HEK293 (cell line): ENCODE measurements at regions not wholly inside any gene's neighbourhood (a gene's known extent, or its start where the extent isn't known, plus 50 kb on each side); places are given as distances from the start of the nearest gene placed in this dataset.

Source experiments
- CTCF ChIA-PET: fragments of 350-600 bp; formaldehyde crosslinking; extraction: SDS; loops from one replicate; lab custom pipeline; 2021; ENCODE audit warnings: antibody characterized with exemption; lab: Yijun Ruan, JAX
- POLR2A ChIA-PET: fragments of 300-600 bp; formaldehyde crosslinking; extraction: SDS; loops from one replicate; lab custom pipeline; 2020; ENCODE audit warnings: antibody characterized with exemption, inconsistent platforms; lab: Yijun Ruan, JAX
- H3K27ac ChIP-seq: fragments of 200-500 bp; sonication (Bioruptor generic); 2 replicates; pipeline ENCODE4 v1.5.1; 2014; ENCODE audit warnings: low read depth, low read length, control low read depth, inconsistent platforms; ENCODE audit errors: extremely low read depth
- H3K36me3 ChIP-seq, 2 experiments: fragments of 200-500 bp in 1 of 2; sonication (Bioruptor generic) in 1 of 2; 1 replicate in 1 of 2; 2 replicates in 1 of 2; pipeline ENCODE4 v1.5.1; 2014 to 2017; ENCODE audit warnings: inconsistent platforms in 2 of 2, low read length in 2 of 2; ENCODE audit not compliant: control insufficient read depth in 2 of 2, insufficient read depth in 1 of 2
- H3K4me1 ChIP-seq: fragments of 200-500 bp; sonication (Bioruptor generic); 2 replicates; pipeline ENCODE4 v1.5.1; 2014; ENCODE audit warnings: mild to moderate bottlenecking, low read length, inconsistent platforms; ENCODE audit not compliant: control insufficient read depth, insufficient read depth
- H3K4me3 ChIP-seq: 2 replicates; pipeline ENCODE4 v1.5.1; 2011; ENCODE audit warnings: low read depth, mild to moderate bottlenecking, control low read depth, low read length, moderate library complexity
- H3K9me3 ChIP-seq: fragments of 200-500 bp; sonication (Bioruptor generic); 2 replicates; pipeline ENCODE4 v1.5.1; 2014; ENCODE audit warnings: low read depth, low read length, inconsistent platforms; ENCODE audit not compliant: control insufficient read depth, insufficient read depth
- ATF2 ChIP-seq: fragments of 450-650 bp; formaldehyde crosslinking; IDR thresholded peaks from 2 replicates; pipeline ENCODE4 v1.5.1; 2016; ENCODE audit warnings: missing biosample characterization, missing genetic modification characterization, low read depth
- BCL11A ChIP-seq: fragments of 450-650 bp; formaldehyde crosslinking; IDR thresholded peaks from 2 replicates; pipeline ENCODE4 v1.5.1; 2016; ENCODE audit warnings: low read depth, missing biosample characterization, missing genetic modification characterization
- FEZF1 ChIP-seq: fragments of 450-650 bp; formaldehyde crosslinking; IDR thresholded peaks from 2 replicates; pipeline ENCODE4 v1.5.1; 2016; ENCODE audit warnings: missing biosample characterization, missing genetic modification characterization
- KLF10 ChIP-seq: fragments of 450-650 bp; IDR thresholded peaks from 2 replicates; pipeline ENCODE4 v1.5.1; 2018; ENCODE audit warnings: missing biosample characterization, mild to moderate bottlenecking, missing genetic modification characterization
- TRIM28 ChIP-seq: IDR thresholded peaks from 2 replicates; pipeline ENCODE4 v1.6.1; 2011; ENCODE audit warnings: low read length, control low read depth, borderline replicate concordance
- ZBTB17 ChIP-seq: fragments of 450-650 bp; formaldehyde crosslinking; IDR thresholded peaks from 2 replicates; pipeline ENCODE4 v1.5.1; 2016; ENCODE audit warnings: missing biosample characterization, missing genetic modification characterization
- ZBTB44 ChIP-seq: fragments of 450-650 bp; IDR thresholded peaks from 2 replicates; pipeline ENCODE4 v1.5.1; 2018; ENCODE audit warnings: missing biosample characterization, mild to moderate bottlenecking, missing genetic modification characterization
- ZBTB48 ChIP-seq: fragments of 450-650 bp; formaldehyde crosslinking; IDR thresholded peaks from 2 replicates; pipeline ENCODE4 v1.5.1; 2016; ENCODE audit warnings: missing biosample characterization, missing genetic modification characterization
- ZBTB8A ChIP-seq: fragments of 450-650 bp; formaldehyde crosslinking; IDR thresholded peaks from 2 replicates; pipeline ENCODE4 v1.5.1; 2016; ENCODE audit warnings: missing biosample characterization, missing genetic modification characterization
- ZNF121 ChIP-seq: fragments of 450-650 bp; formaldehyde crosslinking; IDR thresholded peaks from 2 replicates; pipeline ENCODE4 v1.5.1; 2016; ENCODE audit warnings: missing biosample characterization, missing genetic modification characterization
- ZNF16 ChIP-seq: fragments of 450-650 bp; formaldehyde crosslinking; IDR thresholded peaks from 2 replicates; pipeline ENCODE4 v1.5.1; 2016; ENCODE audit warnings: low read depth, missing biosample characterization, missing genetic modification characterization
- ZNF184 ChIP-seq: fragments of 450-650 bp; IDR thresholded peaks from 2 replicates; pipeline ENCODE4 v1.5.1; 2018; ENCODE audit warnings: missing biosample characterization, mild to moderate bottlenecking, missing genetic modification characterization
- ZNF24 ChIP-seq: fragments of 450-650 bp; formaldehyde crosslinking; IDR thresholded peaks from 2 replicates; pipeline ENCODE4 v1.5.1; 2016; ENCODE audit warnings: missing biosample characterization, missing genetic modification characterization
- ZNF398 ChIP-seq: fragments of 450-650 bp; formaldehyde crosslinking; IDR thresholded peaks from 2 replicates; pipeline ENCODE4 v1.5.1; 2017; ENCODE audit warnings: missing biosample characterization, missing genetic modification characterization
- ZNF423 ChIP-seq: fragments of 450-650 bp; formaldehyde crosslinking; IDR thresholded peaks from 2 replicates; pipeline ENCODE4 v1.5.1; 2016; ENCODE audit warnings: missing biosample characterization, missing genetic modification characterization
- ZNF513 ChIP-seq: fragments of 450-650 bp; IDR thresholded peaks from 2 replicates; pipeline ENCODE4 v1.5.1; 2018; ENCODE audit warnings: missing biosample characterization, missing genetic modification characterization
- ZNF529 ChIP-seq: fragments of 450-650 bp; formaldehyde crosslinking; IDR thresholded peaks from 2 replicates; pipeline ENCODE4 v1.5.1; 2017; ENCODE audit warnings: missing genetic modification characterization, missing biosample characterization; ENCODE audit not compliant: insufficient replicate concordance
- ZNF544 ChIP-seq: fragments of 450-650 bp; formaldehyde crosslinking; IDR thresholded peaks from 2 replicates; pipeline ENCODE4 v1.5.0; 2017; ENCODE audit warnings: missing biosample characterization, missing genetic modification characterization
- ZNF549 ChIP-seq: fragments of 450-650 bp; IDR thresholded peaks from 2 replicates; pipeline ENCODE4 v1.5.1; 2018; ENCODE audit warnings: missing biosample characterization, missing genetic modification characterization, mild to moderate bottlenecking, inconsistent platforms, moderate library complexity
- ZNF580 ChIP-seq: fragments of 450-650 bp; formaldehyde crosslinking; IDR thresholded peaks from 2 replicates; pipeline ENCODE4 v1.5.1; 2016; ENCODE audit warnings: missing biosample characterization, missing genetic modification characterization
- ZNF585B ChIP-seq: fragments of 450-650 bp; formaldehyde crosslinking; IDR thresholded peaks from 2 replicates; pipeline ENCODE4 v1.5.1; 2016; ENCODE audit warnings: missing biosample characterization, missing genetic modification characterization
- ZNF701 ChIP-seq: fragments of 450-650 bp; formaldehyde crosslinking; IDR thresholded peaks from 2 replicates; pipeline ENCODE4 v1.5.1; 2016; ENCODE audit warnings: missing biosample characterization, missing genetic modification characterization
- ZNF707 ChIP-seq: fragments of 450-650 bp; formaldehyde crosslinking; IDR thresholded peaks from 2 replicates; pipeline ENCODE4 v1.5.1; 2016; ENCODE audit warnings: missing biosample characterization, missing genetic modification characterization
- ZNF792 ChIP-seq: fragments of 450-650 bp; formaldehyde crosslinking; IDR thresholded peaks from 2 replicates; pipeline ENCODE4 v1.5.1; 2016; ENCODE audit warnings: missing biosample characterization, missing genetic modification characterization
- ZNF837 ChIP-seq: fragments of 450-650 bp; formaldehyde crosslinking; IDR thresholded peaks from 2 replicates; pipeline ENCODE4 v1.5.1; 2016; ENCODE audit warnings: missing biosample characterization, missing genetic modification characterization
- ZSCAN30 ChIP-seq: fragments of 450-650 bp; IDR thresholded peaks from 2 replicates; pipeline ENCODE4 v1.5.1; 2018; ENCODE audit warnings: missing biosample characterization, mild to moderate bottlenecking, missing genetic modification characterization, moderate library complexity
- ZSCAN4 ChIP-seq: fragments of 450-650 bp; formaldehyde crosslinking; IDR thresholded peaks from 2 replicates; pipeline ENCODE4 v1.5.1; 2017; ENCODE audit warnings: missing biosample characterization, missing genetic modification characterization

GRCh38 chr11:44670794-44671193 is 56.0 kb upstream of the TSPAN18 start:
- H3K9me3 ChIP-seq: no peaks in the 10 kb centered on the region
- ChIA-PET CTCF (no interaction called here), POLR2A (no interaction called here)
- no peak overlapping the region for H3K4me3 ChIP-seq
- H3K36me3 ChIP-seq: no peaks in the 10 kb centered on the region
- H3K4me1 ChIP-seq: no peaks in the 10 kb centered on the region
- TF ChIP-seq ZNF184 (tag by site-specific recombination): no peak
- TF ChIP-seq ZBTB44 (tag by site-specific recombination): no peak
- TF ChIP-seq ZBTB48 (tag by site-specific recombination): no peak
- TF ChIP-seq ZNF837 (tag by site-specific recombination): no peak
- no peak for TF ChIP-seq ZNF549 (tag by site-specific recombination)
- TF ChIP-seq ZNF513 (tag by site-specific recombination): no peak
- TF ChIP-seq KLF10 (tag by site-specific recombination): no peak
- no peak for TF ChIP-seq ZNF529 (tag by site-specific recombination)
- no peak for TF ChIP-seq BCL11A (tag by site-specific recombination)
- TF ChIP-seq ZNF16: no peak
- no peak for TF ChIP-seq ZNF121
- no peak overlapping the region for H3K27ac ChIP-seq

GRCh38 chr11:44671234-44671633 is 55.5 kb upstream of the TSPAN18 start:
- CTCF ChIA-PET: no interaction called here
- Histone ChIP-seq H3K36me3 (no peaks in the 10 kb centered on the region), H3K9me3 (no peaks in the 10 kb centered on the region), H3K4me1 (no peaks in the 10 kb centered on the region), H3K4me3 (no peak overlapping the region), H3K27ac (no peak overlapping the region)
- TF ChIP-seq ZNF24: no peak
- TF ChIP-seq TRIM28: no peak
- peak; percentile 26; the same call in 1 of the 2 replicates for TF ChIP-seq ZNF585B
- POLR2A ChIA-PET: no interaction called here

- Histone ChIP-seq H3K27ac (no peak overlapping the region), H3K4me1 (no peaks in the 10 kb centered on the region), H3K36me3 (no peaks in the 10 kb centered on the region), H3K9me3 (no peaks in the 10 kb centered on the region), H3K4me3 (no peak overlapping the region)
- ChIA-PET POLR2A (no interaction called here), CTCF (interaction anchor here (0.6 kb wide), 1 partner anchor 237 kb away, joined by 3 read pairs; no protein-coding TSS in a partner anchor)
- TF ChIP-seq ZSCAN30 (tag by site-specific recombination) (no peak), ZBTB17 (tag by site-specific recombination) (no peak), ZNF707 (tag by site-specific recombination) (no peak), ZNF423 (tag by site-specific recombination) (no peak), ZBTB8A (tag by site-specific recombination) (no peak), ZSCAN4 (tag by site-specific recombination) (no peak), ZNF792 (no peak), ZNF701 (tag by site-specific recombination) (no peak), ATF2 (tag by site-specific recombination) (no peak), ZNF544 (tag by site-specific recombination) (no peak), ZNF398 (tag by site-specific recombination) (no peak), FEZF1 (no peak), ZNF580 (tag by site-specific recombination) (no peak), ZNF529 (tag by site-specific recombination) (no peak)
Measured at GRCh38 chr11:44673688-44674087, 53.1 kb upstream of the TSPAN18 start.
